GM21390 (cell line): ENCODE measurements at regions not wholly inside any gene's neighbourhood (a gene's known extent, or its start where the extent isn't known, plus 50 kb on each side); places are given as distances from the start of the nearest gene placed in this dataset.

ENCODE experiments used
- ATAC-seq: cut with Tn5 transposase; IDR thresholded peaks from one replicate; pipeline ENCODE4 v1.9.1; 2021; ENCODE audit not compliant: unreplicated experiment

DNA sequence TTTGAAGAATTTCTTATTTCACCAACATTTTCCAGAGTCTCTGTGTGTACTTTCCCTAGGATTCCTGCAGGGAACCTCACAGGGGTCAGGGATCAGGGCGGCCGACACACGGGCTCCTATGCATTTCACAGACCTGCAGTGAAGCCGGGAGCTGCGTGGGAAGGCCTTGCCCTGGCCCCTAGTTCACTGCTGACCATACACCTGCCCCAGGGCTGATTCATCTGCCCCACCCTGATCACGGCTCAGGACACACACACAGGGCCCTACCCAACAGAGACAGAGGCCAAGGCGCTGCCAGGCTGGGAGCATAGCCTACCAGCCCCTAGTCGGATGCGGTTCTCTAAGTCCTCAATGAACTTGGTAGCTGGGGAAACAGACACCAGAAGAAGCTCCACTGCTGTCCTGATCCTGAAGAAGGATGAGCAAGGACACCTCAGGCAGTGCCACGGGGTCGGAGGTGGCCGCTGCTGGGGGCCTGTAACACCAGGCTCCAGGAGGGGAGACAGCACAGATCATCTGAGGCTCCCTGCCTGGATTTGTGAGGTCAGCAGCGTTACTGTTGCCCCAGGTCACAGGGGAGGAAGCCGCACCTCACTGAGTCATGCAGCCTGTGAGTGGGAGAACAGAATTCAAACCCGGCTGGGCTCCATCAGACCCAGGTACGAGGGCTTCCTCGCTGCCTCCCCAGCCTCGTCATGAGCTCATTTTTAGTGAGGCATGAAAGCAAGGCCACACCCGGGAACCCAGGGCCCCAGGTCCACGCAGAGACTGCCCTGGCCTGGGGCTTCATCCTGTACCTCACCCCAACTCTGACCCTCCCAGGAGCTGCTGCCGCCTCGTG, 278.8 kb upstream of the PPP2R2D start:
- no peak for ATAC-seq

DNA sequence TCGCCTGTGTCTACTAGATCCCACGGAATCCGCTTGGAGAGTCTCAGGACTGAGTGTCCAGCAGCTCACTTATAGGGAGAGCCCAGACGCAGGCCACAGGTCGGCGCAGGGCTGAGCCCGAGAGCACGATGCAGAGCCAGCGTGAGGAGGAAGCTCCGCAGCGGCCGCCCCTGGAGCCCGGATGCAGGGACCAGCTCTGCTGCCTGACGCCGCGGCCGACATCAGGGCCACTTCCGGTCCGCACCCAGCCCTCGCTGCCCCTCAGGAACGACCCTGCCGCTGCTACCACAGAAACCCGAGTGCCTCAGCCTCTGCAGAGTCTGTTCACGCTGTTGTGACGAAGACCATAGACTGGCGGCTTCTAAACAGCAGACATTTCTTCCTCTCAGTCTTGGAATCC, 275.8 kb upstream of the PPP2R2D start:
- no peak for ATAC-seq

DNA sequence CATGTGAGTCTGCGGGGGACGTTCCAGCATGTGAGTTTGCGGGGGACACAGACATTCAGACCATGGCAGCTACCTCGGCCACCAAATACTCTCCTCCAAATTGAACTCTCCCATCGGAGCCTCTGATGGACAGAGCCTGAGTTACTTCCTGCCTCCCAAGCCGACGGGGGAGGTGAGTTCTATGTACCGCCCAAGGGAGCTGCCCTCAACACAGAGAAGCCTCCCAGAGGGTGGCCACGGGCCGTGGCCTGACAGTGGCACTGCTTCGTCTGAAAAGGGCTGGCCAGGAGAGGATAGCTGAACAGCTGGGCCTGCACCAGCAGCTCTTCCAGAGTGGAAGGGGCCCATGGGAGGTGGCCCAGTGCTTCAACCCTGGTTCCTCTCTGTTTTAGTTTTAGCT, 274.5 kb upstream of the PPP2R2D start:
- ATAC-seq, result no peak

DNA sequence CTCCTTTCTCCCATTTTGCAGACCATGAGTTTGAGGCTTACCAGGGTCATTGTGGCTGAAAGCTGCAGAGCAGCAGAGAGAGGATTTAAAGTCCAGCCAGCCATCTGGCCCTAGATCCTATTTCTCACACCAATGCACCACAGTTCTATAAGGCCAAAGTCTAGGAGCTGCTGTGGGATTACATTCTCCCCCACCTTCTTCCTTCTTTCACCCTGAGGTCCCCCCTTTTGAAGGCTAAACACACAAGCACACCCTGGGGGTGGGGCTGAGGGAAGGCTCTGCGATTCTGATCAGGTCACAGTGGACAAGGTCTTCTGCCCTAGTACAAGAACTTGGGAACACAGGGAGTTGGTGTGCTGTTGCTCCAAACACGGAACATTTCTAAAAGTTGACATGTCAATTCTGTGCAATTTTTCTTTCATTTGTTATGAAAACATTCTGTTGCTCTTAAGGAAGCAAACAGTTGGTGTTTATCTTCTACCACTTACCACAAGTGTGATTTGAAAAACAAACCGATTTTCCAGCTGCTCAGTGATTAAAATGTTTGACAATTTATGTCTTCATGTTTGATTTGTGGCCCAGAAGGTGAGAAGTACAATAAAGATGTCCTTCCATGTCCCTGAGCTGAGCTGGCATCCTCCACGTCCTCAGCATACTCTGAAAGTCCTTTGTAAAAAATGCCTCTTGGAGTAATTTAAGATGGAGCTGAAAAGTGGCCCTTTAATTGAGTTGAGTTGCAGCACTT, 271.6 kb upstream of the PPP2R2D start:
- no peak for ATAC-seq

DNA sequence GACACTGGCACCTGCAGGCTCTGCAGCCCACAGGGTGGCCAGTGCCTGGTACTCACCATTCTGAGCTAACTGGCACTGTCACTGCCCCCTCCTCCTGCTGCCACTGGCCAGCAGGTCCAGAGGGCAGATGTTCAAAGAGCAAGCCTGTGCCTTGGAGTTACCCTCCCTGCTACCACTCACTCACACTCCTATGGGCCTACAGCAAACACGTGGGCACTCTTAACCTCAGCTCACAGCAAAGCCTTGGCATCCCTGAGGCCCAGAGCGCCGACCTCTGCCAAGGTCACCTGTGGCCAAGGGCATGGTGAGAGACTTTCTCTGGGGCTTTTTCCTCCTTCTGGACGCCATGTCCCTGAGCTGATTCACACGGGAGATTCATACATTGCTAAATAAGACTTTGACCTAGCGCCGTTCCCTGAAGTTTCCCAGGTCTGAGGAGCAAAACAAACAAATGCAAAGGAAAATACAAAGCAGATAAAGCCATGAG, 270.0 kb upstream of the PPP2R2D start:
- no peak for ATAC-seq

DNA sequence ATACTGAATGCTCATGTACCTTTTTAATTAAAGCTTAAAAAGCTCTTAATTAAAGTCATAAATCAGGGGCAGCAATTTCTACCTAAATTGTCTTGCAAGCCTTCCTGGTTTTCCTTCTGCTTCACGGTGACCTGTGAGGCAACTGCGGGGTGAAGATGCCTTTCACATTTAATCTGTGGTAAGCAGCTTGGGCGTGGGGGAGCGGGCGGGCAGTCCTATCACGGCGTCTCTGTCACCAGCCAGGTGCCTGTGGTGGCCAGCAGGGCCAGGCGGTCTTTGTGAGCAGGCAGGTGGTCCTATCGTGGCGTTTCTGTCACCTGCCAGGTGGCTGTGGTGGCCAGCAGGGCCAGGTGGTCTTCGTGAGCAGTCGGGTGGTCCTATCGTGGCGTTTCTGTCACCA, 269.2 kb upstream of the PPP2R2D start:
- no peak for ATAC-seq

DNA sequence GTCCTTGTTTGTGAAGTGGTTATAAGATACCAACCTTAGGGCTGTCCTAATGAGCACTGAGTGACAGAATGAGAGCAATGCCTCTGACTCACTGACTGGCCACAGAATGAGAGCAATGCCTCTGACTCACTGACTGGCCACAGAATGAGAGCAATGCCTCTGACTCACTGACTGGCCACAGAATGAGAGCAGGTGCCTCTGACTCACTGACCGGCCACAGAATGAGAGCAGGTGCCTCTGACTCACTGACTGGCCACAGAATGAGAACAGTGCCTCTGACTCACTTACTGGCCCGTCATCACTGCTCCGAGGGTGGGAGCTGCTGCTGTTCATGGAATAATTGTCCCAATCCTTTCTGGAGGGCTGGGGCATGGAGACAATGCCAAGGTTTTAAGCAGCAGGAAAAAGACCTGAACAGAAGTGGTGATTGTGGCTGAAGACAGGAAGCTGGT, 265.2 kb upstream of the PPP2R2D start:
- ATAC-seq, result no peak

DNA sequence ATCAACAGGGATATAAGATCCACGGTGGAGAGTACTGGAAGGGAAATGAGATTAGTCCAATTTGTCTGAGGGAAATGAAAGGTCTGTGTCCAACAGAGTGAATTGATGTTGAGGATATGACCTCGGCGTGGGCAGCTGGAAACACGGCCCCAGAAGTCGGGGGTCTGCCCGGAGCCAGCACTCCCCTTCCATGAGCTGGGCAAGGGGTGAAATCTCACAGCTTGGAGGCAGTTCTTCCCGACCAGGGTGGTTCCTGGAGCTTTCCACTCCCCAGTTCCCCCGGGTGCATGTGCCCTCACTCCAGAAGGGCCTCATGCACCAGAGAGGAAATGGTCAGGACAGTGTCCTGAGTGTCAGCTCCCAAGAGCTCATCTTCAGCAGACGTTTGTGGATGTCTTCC, 264.7 kb upstream of the PPP2R2D start:
- ATAC-seq, result no peak

DNA sequence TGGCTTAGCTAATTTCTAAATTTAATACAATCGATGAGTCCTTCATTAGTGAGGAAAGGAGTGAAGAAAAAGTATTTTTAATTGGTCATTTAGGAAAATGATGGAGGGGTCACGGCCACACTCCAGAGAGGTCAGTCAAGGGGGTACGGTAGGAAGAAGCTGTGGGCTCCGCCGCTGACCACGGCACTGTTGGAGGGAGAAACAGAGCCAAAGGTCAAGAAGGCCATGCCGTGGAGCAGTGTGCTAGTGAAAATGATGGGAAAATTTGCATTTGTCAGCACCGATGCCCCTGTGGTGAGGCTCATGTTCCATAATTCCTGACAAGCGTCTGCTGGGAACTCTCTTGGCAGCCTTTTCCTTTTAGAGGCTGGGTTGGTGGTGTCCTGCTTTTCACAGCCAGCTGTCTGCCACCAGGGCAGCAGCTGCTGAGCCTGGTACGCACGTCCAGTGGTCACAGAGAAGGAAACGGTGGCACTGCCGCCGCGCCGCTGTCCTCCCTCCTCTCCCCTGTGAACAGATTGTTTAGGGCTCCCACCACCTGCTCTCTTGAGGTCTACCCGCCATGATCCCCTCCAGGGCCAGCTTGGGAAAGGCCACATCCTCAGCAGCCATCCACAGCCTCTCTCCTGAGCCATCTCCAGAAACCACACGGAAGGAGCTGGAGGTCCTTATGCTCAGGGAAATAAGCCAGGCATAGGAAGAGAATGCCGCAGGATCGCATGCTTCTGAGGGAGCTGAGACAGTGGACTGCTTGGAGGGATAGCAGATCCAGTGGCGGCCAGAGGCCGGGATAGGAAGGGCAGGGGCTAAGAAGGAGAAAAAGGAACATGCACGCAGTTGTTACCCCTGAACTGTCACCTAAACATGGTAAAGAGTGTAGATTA, 263.7 kb upstream of the PPP2R2D start:
- ATAC-seq, result no peak

DNA sequence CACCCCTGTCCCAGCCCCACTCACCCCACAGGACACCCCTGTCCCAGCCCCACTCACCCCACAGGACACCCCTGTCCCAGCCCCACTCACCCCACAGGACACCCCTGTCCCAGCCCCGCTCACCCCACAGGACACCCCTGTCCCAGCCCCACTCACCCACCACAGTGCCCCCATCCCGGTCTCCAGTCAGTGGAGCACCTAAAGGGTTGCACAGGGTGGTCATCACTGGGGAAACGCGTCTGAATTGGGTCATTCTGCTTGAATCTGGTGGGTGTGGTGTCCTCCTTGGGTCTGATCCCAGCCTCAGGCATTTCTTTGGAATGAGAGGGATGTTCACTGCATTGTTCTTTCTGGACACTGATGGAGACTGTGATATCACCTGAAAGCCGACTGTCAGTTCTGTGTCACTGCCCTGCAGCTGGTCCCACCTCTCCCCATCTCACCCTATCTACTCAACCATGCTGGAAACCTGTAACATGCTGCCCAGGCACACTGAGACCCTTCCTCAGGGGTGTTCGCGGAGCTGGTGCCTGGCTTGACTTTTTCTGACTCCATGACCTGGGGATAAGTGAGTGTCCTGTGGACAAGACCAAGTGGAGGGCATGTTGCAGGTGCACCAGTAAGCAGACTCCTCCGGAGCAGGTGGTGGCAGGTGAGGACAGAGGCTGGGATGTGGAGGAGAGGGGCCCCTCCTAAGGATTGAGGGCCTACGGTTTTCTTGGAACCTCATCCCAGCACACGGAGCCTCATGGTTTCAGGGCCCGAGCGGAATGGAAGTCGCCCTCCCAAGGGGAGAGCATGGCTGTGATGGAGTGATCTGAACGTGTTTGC, 262.5 kb upstream of the PPP2R2D start:
- ATAC-seq, result no peak

DNA sequence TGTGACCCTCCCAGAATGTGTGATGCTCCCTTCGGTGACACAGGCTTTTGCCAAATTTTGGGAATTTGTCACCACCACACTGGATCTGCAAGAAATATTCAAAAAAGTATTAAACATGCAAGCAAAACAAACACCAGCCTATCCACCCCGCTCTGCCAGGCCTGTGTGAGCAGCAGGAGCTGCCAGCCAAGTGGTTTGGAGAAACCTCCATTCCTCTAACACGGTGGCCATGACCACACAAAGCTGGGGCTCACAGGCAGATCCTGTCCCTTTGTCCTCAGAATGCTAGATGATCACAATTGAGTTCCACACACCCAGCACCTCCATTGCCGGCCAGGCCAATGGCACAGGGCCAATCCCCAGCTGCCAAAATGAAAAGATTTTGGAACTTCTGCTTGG, 261.9 kb upstream of the PPP2R2D start:
- no peak for ATAC-seq

DNA sequence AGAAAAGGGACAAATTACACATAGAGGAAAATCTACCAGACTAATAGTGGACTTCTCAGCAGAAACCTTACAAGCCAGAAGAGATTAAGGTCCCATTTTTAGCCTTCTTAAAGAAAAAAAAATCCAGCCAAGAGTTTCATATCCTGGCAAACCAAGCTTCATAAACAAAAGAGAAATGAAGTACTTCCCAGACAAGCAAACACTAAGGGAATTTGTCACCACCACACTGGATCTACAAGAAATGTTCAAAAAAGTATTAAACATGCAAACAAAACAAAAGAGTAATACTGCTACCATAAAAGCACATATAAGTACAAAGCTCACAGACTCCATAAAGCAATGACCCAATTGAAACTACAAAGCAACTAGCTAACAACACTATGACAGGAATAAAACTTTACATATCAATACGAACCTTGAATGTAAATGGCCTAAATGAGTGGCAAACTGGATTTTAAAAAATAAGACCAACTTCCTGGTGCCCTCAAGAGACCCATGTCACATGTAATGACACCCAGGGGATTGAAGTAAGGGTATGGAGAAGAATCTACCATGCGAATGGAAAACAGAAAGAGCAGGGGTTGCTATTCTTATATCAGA, 260.7 kb upstream of the PPP2R2D start:
- no peak for ATAC-seq

DNA sequence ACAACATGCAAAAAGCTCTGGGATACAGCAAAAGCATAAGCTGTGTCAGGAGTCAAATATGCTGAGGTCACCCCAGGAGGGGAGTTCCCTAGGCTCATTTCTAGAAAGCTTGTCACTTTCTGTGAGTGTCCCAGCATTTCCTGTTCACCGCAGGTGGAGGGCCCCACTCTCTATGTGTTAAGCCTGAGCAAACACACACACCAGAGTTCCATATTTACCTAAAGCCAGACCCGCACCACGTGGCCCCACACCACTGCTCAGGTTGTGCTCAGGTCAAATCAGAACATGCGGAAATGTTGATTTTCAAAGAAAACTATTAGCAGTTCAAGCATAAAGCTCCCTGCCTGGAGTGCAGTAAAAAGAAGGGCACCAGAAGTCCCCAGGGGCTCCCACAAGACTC, 259.6 kb upstream of the PPP2R2D start:
- peak; percentile 98 for ATAC-seq

DNA sequence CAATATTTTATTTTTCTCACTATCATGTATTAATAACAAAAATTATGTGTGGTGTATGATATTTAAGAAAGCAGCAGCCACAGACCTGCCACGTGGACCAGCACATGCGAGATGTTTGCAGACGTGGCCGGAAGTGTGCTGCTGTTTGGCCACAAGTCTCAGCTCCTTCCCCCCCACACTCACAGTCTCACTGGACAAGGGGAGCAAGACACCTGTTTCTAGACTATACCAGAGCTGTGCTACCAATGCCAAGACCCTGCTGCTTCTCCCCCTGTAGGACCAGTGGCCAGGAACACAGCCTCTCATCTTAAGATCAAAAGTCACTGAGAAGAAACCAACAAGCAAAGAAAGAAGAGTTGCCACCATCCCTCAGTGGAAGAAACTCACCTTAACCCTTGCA, 258.9 kb upstream of the PPP2R2D start:
- ATAC-seq, result no peak

DNA sequence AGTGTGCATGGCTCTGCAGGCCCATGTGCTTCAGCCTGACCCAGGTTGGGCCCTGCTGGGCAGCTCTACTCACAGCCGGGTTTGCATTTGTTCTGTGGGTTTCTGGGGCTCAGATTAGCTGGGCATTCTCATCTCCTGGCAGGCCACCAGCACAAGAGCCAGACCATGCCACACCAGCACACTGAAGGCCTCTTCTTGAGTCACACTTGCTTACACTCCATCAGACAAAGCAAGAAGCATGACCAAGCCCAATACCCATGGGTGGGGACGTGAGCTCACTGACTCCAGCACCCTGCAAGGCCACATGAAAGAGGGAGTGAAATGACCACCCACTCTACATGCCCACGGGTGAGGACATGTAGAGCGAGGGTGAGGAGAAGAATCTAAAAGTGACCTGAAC, 257.8 kb upstream of the PPP2R2D start:
- no peak for ATAC-seq

DNA sequence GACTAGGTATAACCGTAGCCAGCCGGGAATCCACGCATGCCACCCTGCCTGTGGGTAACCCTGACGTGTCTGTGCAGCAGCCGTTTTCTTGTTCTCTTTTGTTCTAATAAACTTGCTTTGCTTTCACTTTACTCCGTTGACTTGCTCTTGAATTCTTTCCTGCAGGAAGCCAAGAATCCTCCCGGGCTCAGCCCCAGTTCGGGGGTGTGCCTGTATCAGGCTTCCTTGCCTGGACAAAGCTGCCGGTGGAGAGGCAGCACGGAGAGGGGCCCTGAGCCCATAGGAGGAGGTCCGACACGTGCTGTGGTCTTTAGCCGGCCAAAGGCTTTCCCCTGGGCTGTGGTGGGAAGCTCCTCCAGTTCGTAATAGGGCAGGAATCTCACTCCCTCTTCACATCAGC, 256.5 kb upstream of the PPP2R2D start:
- no peak for ATAC-seq

DNA sequence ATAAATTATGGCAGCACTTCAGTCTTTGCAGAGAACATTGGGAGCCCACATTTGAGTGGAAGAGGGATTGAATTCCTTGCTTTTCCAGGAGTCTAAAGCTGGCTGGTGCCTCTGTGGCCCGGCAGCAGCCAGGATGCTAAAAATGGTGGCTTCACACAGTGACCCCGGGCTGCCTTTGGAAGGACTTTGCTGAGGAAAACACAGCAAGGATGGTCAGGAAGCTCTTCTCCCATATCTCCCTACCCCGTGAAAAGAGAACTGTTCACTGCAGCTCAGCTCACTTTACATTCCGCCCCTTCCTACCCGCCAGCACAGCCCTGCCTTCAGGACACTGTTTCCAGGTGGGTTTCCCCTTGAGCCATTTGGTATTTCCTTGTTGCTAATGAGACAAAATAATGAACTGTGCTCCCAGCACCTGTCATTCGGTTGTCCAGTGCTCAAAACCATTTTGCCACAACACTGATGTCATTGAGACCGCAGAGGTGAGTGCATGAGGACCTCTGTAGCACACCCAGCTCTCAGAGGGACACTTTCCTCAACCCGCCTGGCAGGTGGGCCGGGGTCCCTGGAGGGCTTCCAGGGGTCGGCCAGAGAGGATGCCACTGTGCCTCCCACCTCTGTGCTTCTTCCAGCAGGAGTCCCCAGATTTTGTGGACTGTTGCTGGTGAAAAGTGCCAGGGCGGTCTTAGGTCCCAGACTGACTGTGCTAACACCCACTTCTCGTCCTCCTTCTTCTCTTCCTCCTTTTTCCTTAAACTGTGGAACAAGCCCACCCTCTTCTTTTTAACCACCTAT, 255.7 kb upstream of the PPP2R2D start:
- ATAC-seq, result no peak

DNA sequence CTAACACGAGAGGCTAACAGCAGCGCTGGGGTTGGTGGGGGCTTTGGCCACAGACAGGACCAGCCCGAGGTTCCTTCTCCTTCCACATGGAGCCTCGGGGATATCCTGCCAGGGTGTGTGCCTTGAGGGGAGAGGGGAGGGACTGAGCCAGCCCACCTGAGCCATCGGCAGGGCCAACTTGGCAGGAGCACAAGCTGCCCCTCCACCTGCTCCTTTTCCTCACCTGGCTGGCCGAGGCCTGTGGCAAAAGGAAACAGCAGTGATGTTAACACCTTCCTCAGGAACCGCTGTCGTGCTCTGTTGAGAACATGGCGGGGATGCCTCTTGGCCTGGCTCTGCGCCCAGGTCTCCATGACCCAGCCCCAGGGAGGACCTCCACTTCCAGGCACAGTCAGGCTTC, 255.1 kb upstream of the PPP2R2D start:
- no peak for ATAC-seq
